ENCODE measurements at regions not wholly inside any gene's neighbourhood (a gene's known extent, or its start where the extent isn't known, plus 50 kb on each side); places are given as distances from the start of the nearest gene placed in this dataset.

DNA sequence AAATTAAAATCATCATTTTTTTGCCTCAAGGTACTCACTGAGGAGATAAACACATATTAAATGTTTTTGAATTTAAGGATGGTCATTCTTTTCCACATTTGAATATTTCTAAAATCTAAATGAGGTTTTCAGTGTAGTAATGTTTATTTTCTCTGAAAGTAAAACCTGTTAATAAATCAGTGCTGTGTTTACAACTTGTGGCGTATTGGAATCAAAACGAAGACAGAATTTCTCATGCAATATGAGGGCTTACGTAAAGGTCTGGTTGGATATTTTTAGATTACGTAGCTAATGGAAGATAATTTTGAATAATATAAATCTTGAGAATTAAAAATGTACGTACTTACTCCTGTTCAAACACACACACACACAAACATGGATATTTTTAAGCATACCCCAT, 106.8 kb upstream of the LUZP2 start:
- no peaks in the 10 kb centered on the region for H3K27me3 ChIP-seq (ENCODE audit: control insufficient read depth in 1 of 2, insufficient read depth in 2 of 2, low read length in 2 of 2)
- intact Hi-C loops (cut with DNase I, micrococcal nuclease) = no loop called here
- DNase-seq (no peak), ATAC-seq (ENCODE audit: poor library complexity) (no peak)
- peaks cover 7% of the 10 kb centered on the region for H3K9me3 Mint-ChIP-seq
- H3K4me3 ChIP-seq (ENCODE audit: low read length) = no peak overlapping the region
- H3K4me3 Mint-ChIP-seq = no peak overlapping the region
- no peaks in the 10 kb centered on the region for H3K36me3 ChIP-seq (ENCODE audit: insufficient read depth, low read length)
- H3K27ac ChIP-seq (ENCODE audit: low read depth in 1 of 2, low read length in 2 of 2) = no peak overlapping the region
- no peaks in the 10 kb centered on the region for H3K9me3 ChIP-seq (ENCODE audit: control insufficient read depth in 1 of 2, insufficient read depth in 1 of 2, low read length in 2 of 2)
- POLR2A ChIA-PET = no interaction called here
- no peaks in the 10 kb centered on the region for H3K4me1 ChIP-seq (ENCODE audit: insufficient read depth, low read length)
- no peaks in the 10 kb centered on the region for H3K36me3 Mint-ChIP-seq (ENCODE audit: low read depth)
- CTCF ChIA-PET = no interaction called here
- H3K27ac Mint-ChIP-seq = no peak overlapping the region
- TF ChIP-seq, protein P1, sequence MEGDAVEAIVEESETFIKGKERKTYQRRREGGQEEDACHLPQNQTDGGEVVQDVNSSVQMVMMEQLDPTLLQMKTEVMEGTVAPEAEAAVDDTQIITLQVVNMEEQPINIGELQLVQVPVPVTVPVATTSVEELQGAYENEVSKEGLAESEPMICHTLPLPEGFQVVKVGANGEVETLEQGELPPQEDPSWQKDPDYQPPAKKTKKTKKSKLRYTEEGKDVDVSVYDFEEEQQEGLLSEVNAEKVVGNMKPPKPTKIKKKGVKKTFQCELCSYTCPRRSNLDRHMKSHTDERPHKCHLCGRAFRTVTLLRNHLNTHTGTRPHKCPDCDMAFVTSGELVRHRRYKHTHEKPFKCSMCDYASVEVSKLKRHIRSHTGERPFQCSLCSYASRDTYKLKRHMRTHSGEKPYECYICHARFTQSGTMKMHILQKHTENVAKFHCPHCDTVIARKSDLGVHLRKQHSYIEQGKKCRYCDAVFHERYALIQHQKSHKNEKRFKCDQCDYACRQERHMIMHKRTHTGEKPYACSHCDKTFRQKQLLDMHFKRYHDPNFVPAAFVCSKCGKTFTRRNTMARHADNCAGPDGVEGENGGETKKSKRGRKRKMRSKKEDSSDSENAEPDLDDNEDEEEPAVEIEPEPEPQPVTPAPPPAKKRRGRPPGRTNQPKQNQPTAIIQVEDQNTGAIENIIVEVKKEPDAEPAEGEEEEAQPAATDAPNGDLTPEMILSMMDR (IDR thresholded peaks at IDR 0.05) = no peak
- no peaks in the 10 kb centered on the region for H3K27me3 Mint-ChIP-seq
- H3K4me1 Mint-ChIP-seq (ENCODE audit: low read depth) = no peaks in the 10 kb centered on the region

GRCh38 chr11:24390762-24391161, 106.1 kb upstream of the LUZP2 start:
- TF ChIP-seq, protein P1 (IDR thresholded peaks at IDR 0.05) = no peak
- Histone ChIP-seq H3K4me3 (ENCODE audit: low read length) (no peak overlapping the region), H3K9me3 (ENCODE audit: control insufficient read depth in 1 of 2, insufficient read depth in 1 of 2, low read length in 2 of 2) (no peaks in the 10 kb centered on the region), H3K4me1 (ENCODE audit: insufficient read depth, low read length) (no peaks in the 10 kb centered on the region), H3K36me3 (ENCODE audit: insufficient read depth, low read length) (no peaks in the 10 kb centered on the region), H3K27ac (ENCODE audit: low read depth in 1 of 2, low read length in 2 of 2) (no peak overlapping the region), H3K27me3 (ENCODE audit: control insufficient read depth in 1 of 2, insufficient read depth in 2 of 2, low read length in 2 of 2) (no peaks in the 10 kb centered on the region)
- Mint-ChIP-seq H3K9me3 (peaks cover 7% of the 10 kb centered on the region), H3K4me1 (ENCODE audit: low read depth) (no peaks in the 10 kb centered on the region), H3K36me3 (ENCODE audit: low read depth) (no peaks in the 10 kb centered on the region), H3K27ac (no peak overlapping the region), H3K27me3 (no peaks in the 10 kb centered on the region), H3K4me3 (no peak overlapping the region)
- intact Hi-C loops (cut with DNase I, micrococcal nuclease) = no loop called here
- CTCF ChIA-PET = no interaction called here
- POLR2A ChIA-PET = no interaction called here
- ATAC-seq (ENCODE audit: poor library complexity) (no peak), DNase-seq (no peak)

DNA sequence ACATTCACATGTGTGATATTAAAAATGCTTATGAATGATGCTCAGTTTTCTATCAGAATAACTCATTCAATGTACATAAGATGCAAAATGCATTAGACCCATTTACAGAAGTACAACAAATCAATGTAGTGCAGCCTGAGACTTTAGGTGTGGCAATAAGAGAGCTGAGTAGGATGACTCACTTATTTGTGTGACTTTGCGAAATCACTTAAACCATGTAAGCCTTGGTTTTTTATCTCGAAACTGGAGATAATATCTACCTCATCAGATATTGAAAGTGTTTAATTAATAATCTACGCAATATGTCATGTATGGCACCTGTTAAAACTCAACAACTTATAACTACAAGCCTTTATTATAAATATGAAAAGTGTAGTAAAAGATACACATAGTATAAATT, 105.7 kb upstream of the LUZP2 start:
- POLR2A ChIA-PET = no interaction called here
- Histone ChIP-seq H3K36me3 (ENCODE audit: insufficient read depth, low read length) (no peaks in the 10 kb centered on the region), H3K27ac (ENCODE audit: low read depth in 1 of 2, low read length in 2 of 2) (no peak overlapping the region), H3K27me3 (ENCODE audit: control insufficient read depth in 1 of 2, insufficient read depth in 2 of 2, low read length in 2 of 2) (no peaks in the 10 kb centered on the region), H3K4me1 (ENCODE audit: insufficient read depth, low read length) (no peaks in the 10 kb centered on the region), H3K9me3 (ENCODE audit: control insufficient read depth in 1 of 2, insufficient read depth in 1 of 2, low read length in 2 of 2) (no peaks in the 10 kb centered on the region), H3K4me3 (ENCODE audit: low read length) (no peak overlapping the region)
- Mint-ChIP-seq H3K27me3 (no peaks in the 10 kb centered on the region), H3K4me3 (no peak overlapping the region), H3K27ac (no peak overlapping the region), H3K4me1 (ENCODE audit: low read depth) (no peaks in the 10 kb centered on the region), H3K36me3 (ENCODE audit: low read depth) (no peaks in the 10 kb centered on the region), H3K9me3 (peaks cover 7% of the 10 kb centered on the region)
- no peak for DNase-seq
- intact Hi-C loops (cut with DNase I, micrococcal nuclease) = no loop called here
- no peak for ATAC-seq (ENCODE audit: poor library complexity)
- TF ChIP-seq, protein P1 (IDR thresholded peaks at IDR 0.05) = no peak
- CTCF ChIA-PET = no interaction called here
